Liver (tissue), 8 donors: ENCODE measurements at regions not wholly inside any gene's neighbourhood (a gene's known extent, or its start where the extent isn't known, plus 50 kb on each side); places are given as distances from the start of the nearest gene placed in this dataset.

ENCODE experiments used
- DNase-seq: peaks from one replicate; pipeline ENCODE4 v3.0.0-alpha.2; 2017; ENCODE audit warnings: low spot score
- H3K27ac ChIP-seq, 2 donors: one replicate each; pipeline ENCODE4 v1.7.0; 2013; ENCODE audit warnings: inconsistent platforms in 2 of 2, low read length in 2 of 2, control low read depth in 1 of 2, low read depth in 1 of 2, mild to moderate bottlenecking in 1 of 2
- H3K27me3 ChIP-seq, 4 donors: one replicate each; pipeline versions ENCODE4 v1.6.1 to v1.7.0; 2013; ENCODE audit warnings: low read length in 3 of 4, inconsistent platforms in 1 of 4, mild to moderate bottlenecking in 1 of 4, moderate library complexity in 1 of 4; ENCODE audit not compliant: control insufficient read depth in 4 of 4, insufficient read depth in 4 of 4
- H3K36me3 ChIP-seq, 4 donors: one replicate each; pipeline versions ENCODE4 v1.6.1 to v1.7.0; 2013; ENCODE audit warnings: low read length in 3 of 4, mild to moderate bottlenecking in 3 of 4, low read depth in 1 of 4, moderate library complexity in 1 of 4; ENCODE audit not compliant: control insufficient read depth in 4 of 4, insufficient read depth in 3 of 4
- H3K4me1 ChIP-seq, 4 donors: one replicate each; pipeline versions ENCODE4 v1.6.1 to v1.7.0; 2013; ENCODE audit warnings: low read length in 3 of 4, mild to moderate bottlenecking in 3 of 4, moderate library complexity in 1 of 4; ENCODE audit not compliant: control insufficient read depth in 4 of 4, insufficient read depth in 4 of 4
- H3K4me3 ChIP-seq, 3 donors: one replicate each; pipeline versions ENCODE4 v1.6.1 to v1.7.0; 2013; ENCODE audit warnings: low read length in 3 of 3, control low read depth in 1 of 3, low read depth in 1 of 3, mild to moderate bottlenecking in 1 of 3
- H3K9ac ChIP-seq, 2 donors: one replicate each; pipeline ENCODE4 v1.7.0; 2013; ENCODE audit warnings: low read length in 2 of 2, mild to moderate bottlenecking in 2 of 2, moderate library complexity in 2 of 2, control low read depth in 1 of 2, low read depth in 1 of 2
- H3K9me3 ChIP-seq, 4 donors: one replicate each; pipeline versions ENCODE4 v1.6.1 to v1.7.0; 2013; ENCODE audit warnings: low read length in 3 of 4; ENCODE audit not compliant: control insufficient read depth in 4 of 4
- CTCF ChIP-seq: fragments of 150-350 bp; IDR thresholded peaks from 2 replicates; pipeline ENCODE4 v1.5.1; 2017; ENCODE audit warnings: improper control_type of control experiment, low read depth, low read length; ENCODE audit not compliant: missing input control
- EGR1 ChIP-seq, 2 donors: IDR thresholded peaks; 2 replicates each; pipeline ENCODE4 v1.6.1; 2016 to 2018; ENCODE audit warnings: antibody characterized with exemption in 2 of 2, low read depth in 2 of 2
- FOXA1 ChIP-seq: IDR thresholded peaks from 2 replicates; pipeline ENCODE4 v1.6.1; 2016; ENCODE audit warnings: antibody characterized with exemption
- FOXA2 ChIP-seq: IDR thresholded peaks from 2 replicates; pipeline ENCODE4 v1.6.1; 2016; ENCODE audit warnings: antibody characterized with exemption
- GABPA ChIP-seq, 2 donors: IDR thresholded peaks in 1 of 2; conservative IDR thresholded peaks in 1 of 2; 2 replicates each; pipeline ENCODE4 v1.6.1; 2016; ENCODE audit warnings: antibody characterized with exemption in 2 of 2, mild to moderate bottlenecking in 1 of 2, moderate library complexity in 1 of 2
- HNF4A ChIP-seq, 2 donors: conservative IDR thresholded peaks; 2 replicates each; pipeline ENCODE4 v1.6.1; 2016; ENCODE audit warnings: antibody characterized with exemption in 2 of 2, mild to moderate bottlenecking in 2 of 2
- HNF4G ChIP-seq: IDR thresholded peaks from 2 replicates; pipeline ENCODE4 v1.6.1; 2016; ENCODE audit warnings: antibody characterized with exemption
- JUND ChIP-seq, 2 donors: IDR thresholded peaks; 2 replicates each; pipeline ENCODE4 v1.6.1; 2016; ENCODE audit warnings: antibody characterized with exemption in 2 of 2
- NR2F2 ChIP-seq: IDR thresholded peaks from 2 replicates; pipeline ENCODE4 v1.6.1; 2016; ENCODE audit warnings: antibody characterized with exemption
- RAD21 ChIP-seq, 2 donors: IDR thresholded peaks; 2 replicates each; pipeline ENCODE4 v1.6.1; 2016; ENCODE audit warnings: antibody characterized with exemption in 2 of 2, mild to moderate bottlenecking in 2 of 2
- REST ChIP-seq: IDR thresholded peaks from 2 replicates; pipeline ENCODE4 v1.6.1; 2016; ENCODE audit warnings: antibody characterized with exemption, mild to moderate bottlenecking
- RXRA ChIP-seq, 2 donors: IDR thresholded peaks; 2 replicates each; pipeline ENCODE4 v1.6.1; 2017 to 2018; ENCODE audit warnings: antibody characterized with exemption in 2 of 2, mild to moderate bottlenecking in 1 of 2
- SP1 ChIP-seq: IDR thresholded peaks from 2 replicates; pipeline ENCODE4 v1.6.1; 2018; ENCODE audit warnings: antibody characterized with exemption, mild to moderate bottlenecking
- TAF1 ChIP-seq: conservative IDR thresholded peaks from 2 replicates; pipeline ENCODE4 v1.6.1; 2016; ENCODE audit warnings: antibody characterized with exemption, mild to moderate bottlenecking
- YY1 ChIP-seq: IDR thresholded peaks from 2 replicates; pipeline ENCODE4 v1.6.1; 2016; ENCODE audit warnings: antibody characterized with exemption, mild to moderate bottlenecking
- ZBTB33 ChIP-seq: IDR thresholded peaks from 2 replicates; pipeline ENCODE4 v1.6.1; 2016; ENCODE audit warnings: antibody characterized with exemption
- WGBS: extraction: QIAGEN DNeasy Blood & Tissue Kit; methylation state at CpG from one replicate; pipeline ENCODE4 v1.1.7; 2013; 5-methylcytosine and 5-hydroxymethylcytosine counted together
- TF ChIP-seq, protein P1 (sequence below): IDR thresholded peaks from 2 replicates; pipeline ENCODE4 v1.6.1; 2016; ENCODE audit warnings: antibody characterized with exemption
- TF ChIP-seq, protein P2 (sequence below): IDR thresholded peaks from 2 replicates; pipeline ENCODE4 v1.6.1; 2016; ENCODE audit warnings: antibody characterized with exemption
- donor health status: healthy.
- donor health status: healthy.
- donor health status: healthy.
- donor health status: healthy.
- donor health status: healthy.

DNA sequence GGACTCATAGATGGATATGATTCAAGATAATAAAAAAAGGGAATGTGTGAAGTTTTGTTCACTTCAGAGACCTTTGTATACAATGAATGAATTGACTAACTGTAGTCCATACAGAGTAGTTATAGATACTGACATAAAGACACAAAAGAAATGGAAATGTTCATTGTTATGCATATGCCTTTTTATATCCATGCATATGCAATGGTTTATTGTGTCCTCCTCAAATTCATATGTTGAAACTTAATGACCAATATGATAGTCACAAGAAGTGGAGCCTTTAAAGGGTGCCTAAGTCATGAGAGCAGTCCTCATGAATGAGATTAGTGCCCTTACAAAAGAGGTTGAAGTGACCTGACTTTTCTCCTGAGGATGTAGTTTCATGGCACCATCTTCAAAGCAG, 467.5 kb upstream of the NDST4 start:
- Histone ChIP-seq H3K36me3 (no peaks in the 10 kb centered on the region), H3K9me3 (no peaks in the 10 kb centered on the region), H3K4me3 (no peak overlapping the region), H3K4me1 (no peaks in the 10 kb centered on the region), H3K9ac (no peak overlapping the region), H3K27ac (no peak overlapping the region), H3K27me3 (no peaks in the 10 kb centered on the region)
- DNase-seq = no peak
- no peak for TF ChIP-seq CTCF
- no peak for TF ChIP-seq ZBTB33
- TF ChIP-seq HNF4A (conservative IDR thresholded peaks at IDR 0.05) = no peak
- TF ChIP-seq FOXA1 = no peak
- no peak for TF ChIP-seq FOXA2
- TF ChIP-seq GABPA (IDR thresholded peaks at IDR 0.05 in 1 of 2, conservative IDR thresholded peaks at IDR 0.05 in 1 of 2) = no peak
- TF ChIP-seq, protein P1, sequence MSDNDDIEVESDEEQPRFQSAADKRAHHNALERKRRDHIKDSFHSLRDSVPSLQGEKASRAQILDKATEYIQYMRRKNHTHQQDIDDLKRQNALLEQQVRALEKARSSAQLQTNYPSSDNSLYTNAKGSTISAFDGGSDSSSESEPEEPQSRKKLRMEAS = no peak
- no peak for TF ChIP-seq EGR1 (IDR thresholded peaks at IDR 0.05; ENCODE audit: low read depth in 2 of 2)
- TF ChIP-seq HNF4G = no peak
- TF ChIP-seq RAD21 (IDR thresholded peaks at IDR 0.05) = no peak
- TF ChIP-seq REST = no peak
- TF ChIP-seq, protein P2, sequence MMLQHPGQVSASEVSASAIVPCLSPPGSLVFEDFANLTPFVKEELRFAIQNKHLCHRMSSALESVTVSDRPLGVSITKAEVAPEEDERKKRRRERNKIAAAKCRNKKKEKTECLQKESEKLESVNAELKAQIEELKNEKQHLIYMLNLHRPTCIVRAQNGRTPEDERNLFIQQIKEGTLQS = no peak
- TF ChIP-seq TAF1 = no peak
- no peak for TF ChIP-seq SP1
- no peak for TF ChIP-seq YY1
- no peak for TF ChIP-seq JUND (IDR thresholded peaks at IDR 0.05)
- TF ChIP-seq RXRA (IDR thresholded peaks at IDR 0.05) = no peak
- no peak for TF ChIP-seq NR2F2

DNA sequence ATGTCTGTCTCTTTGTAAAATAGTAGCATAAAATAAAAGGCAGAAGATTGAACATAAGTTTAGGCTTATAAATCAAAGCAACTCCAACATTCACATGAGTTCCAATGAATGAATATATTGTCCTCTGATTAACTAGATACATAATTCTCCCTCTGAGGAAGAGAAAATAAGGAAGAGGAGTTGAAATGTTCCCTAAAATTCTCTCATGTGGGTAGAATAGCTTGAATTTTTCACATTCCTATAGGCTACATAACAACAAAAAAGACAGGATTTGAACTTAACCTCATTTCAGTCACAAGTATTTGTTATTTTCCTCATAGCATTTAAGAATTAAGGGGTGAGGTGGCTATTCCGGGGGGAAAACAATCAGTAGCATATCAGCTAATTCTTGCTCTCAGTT, 462.4 kb upstream of the NDST4 start:
- 61% methylated on average over 1 of the region's 1 CpG for WGBS
- TF ChIP-seq GABPA (IDR thresholded peaks at IDR 0.05 in 1 of 2, conservative IDR thresholded peaks at IDR 0.05 in 1 of 2) (no peak), ZBTB33 (no peak), RXRA (IDR thresholded peaks at IDR 0.05) (no peak), HNF4A (conservative IDR thresholded peaks at IDR 0.05) (no peak), FOXA1 (no peak), NR2F2 (no peak), EGR1 (IDR thresholded peaks at IDR 0.05; ENCODE audit: low read depth in 2 of 2) (no peak), FOXA2 (no peak), CTCF (no peak), YY1 (no peak), RAD21 (IDR thresholded peaks at IDR 0.05) (no peak), JUND (IDR thresholded peaks at IDR 0.05) (no peak), HNF4G (no peak)
- TF ChIP-seq, protein P2 = no peak
- TF ChIP-seq, protein P1 = no peak

More for the DNA sequence above, 462.4 kb upstream of the NDST4 start:
- DNase-seq = no peak
- Histone ChIP-seq H3K4me3 (no peak overlapping the region), H3K27ac (no peak overlapping the region), H3K27me3 (no peaks in the 10 kb centered on the region), H3K36me3 (no peaks in the 10 kb centered on the region), H3K4me1 (no peaks in the 10 kb centered on the region), H3K9me3 (no peaks in the 10 kb centered on the region), H3K9ac (no peak overlapping the region)
